IPS DF 4.7 (cell line): ENCODE measurements at regions not wholly inside any gene's neighbourhood (a gene's known extent, or its start where the extent isn't known, plus 50 kb on each side); places are given as distances from the start of the nearest gene placed in this dataset.
"Not testable (repeated sequence)": the region's sequence is repeated elsewhere in the genome, so short reads cannot be mapped to it uniquely, and the experiment has no call there.

Experiments
- DNase-seq: peaks from one replicate; pipeline ENCODE4 v3.0.0-alpha.2; 2013; ENCODE audit warnings: low spot score; ENCODE audit errors: extremely low read depth

DNA sequence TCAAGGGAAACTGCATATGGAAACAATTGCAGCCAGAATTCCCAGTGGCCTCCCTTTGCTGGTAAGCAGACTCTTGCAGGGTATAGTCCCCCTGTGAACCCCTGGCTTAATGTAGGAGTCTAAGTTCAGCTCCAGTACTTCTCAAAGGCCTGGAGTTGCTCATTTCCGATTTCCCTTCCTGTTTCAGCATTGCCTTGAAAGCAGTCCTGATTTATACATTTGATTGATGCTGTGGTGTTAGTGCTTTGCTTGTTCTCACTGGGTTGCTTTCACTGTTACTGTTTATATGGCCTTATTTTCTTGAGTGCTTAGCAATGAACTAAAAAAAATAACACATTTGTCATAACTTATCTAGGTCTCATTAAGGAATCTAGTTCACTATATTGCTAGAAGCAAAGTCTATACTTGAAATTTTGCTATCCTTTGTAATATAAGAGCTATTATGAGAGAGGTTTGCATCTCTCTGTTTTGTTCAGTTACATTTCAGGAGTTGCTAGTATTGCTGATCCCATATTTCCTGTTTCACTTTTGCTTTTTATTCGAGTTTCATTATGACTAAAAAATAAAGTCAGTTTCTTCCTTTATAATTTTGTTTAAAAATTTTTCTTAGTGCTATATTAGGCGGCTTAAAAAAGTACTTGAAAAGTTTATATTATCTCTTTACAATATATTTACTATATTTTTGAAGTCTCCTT is 122.4 kb upstream of the NMUR2 start:
- DNase-seq = no peak

GRCh38 chr5:152529440-152529839 is 124.4 kb upstream of the NMUR2 start:
- peak; percentile 49 for DNase-seq

GRCh38 chr5:152532714-152533113 is 127.6 kb upstream of the NMUR2 start:
- DNase-seq = peak; percentile 49

GRCh38 chr5:152534641-152535040 is 129.6 kb upstream of the NMUR2 start:
- no peak for DNase-seq

- DNase-seq = peak; percentile 28
Observed at GRCh38 chr5:152542741-152543140, 137.7 kb upstream of the NMUR2 start.

- DNase-seq = no peak
Observed at GRCh38 chr5:152546493-152546892, 141.4 kb upstream of the NMUR2 start.

- DNase-seq = no peak
Observed at GRCh38 chr5:152547202-152547601, 142.1 kb upstream of the NMUR2 start.

GRCh38 chr5:152549709-152550108 is 144.6 kb upstream of the NMUR2 start:
- DNase-seq = no peak

DNA sequence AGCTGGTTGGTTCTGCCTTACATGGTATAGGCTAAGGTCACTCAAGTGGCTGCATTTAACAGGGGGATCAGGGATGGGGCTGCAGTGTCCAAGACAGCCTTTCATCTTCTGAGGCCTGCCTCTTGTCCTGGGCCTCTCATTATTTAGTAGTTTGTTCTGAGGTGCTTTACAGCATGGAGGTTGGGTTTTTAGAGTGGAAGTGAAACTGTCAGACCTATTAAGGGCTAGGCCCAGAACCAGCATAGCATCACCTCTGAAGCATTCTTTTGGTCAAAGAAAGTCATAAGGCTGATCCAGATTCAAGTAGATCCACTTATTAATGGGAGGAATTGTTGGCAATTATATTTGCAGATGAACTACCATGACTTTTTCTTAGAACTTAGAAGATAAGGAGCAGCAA is 146.0 kb upstream of the NMUR2 start:
- DNase-seq = no peak

DNA sequence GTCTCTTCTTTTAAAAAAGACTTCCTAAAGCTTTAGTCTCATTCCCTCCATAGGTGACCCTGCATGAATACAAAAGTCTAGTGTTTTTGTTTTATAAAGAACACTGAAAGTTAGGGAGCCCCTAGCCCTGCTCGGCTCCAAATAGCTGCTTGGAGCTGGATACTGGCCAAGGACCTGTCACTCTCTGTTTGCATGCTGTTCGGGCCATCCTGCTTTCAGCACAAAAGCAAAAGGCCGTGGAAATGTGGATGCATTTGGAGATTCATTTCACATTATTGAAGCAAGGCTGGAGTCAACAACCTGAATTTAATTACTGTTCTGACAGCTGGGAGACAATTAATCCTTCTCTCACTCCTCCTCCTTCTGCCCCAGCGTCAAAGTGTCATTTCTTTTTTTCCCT is 151.7 kb upstream of the NMUR2 start:
- no peak for DNase-seq

- DNase-seq = peak; percentile 36
Observed at GRCh38 chr5:152560512-152561137, 155.5 kb upstream of the NMUR2 start.

- DNase-seq = no peak
Observed at GRCh38 chr5:152568016-152568415, 162.9 kb upstream of the NMUR2 start.

GRCh38 chr5:152572812-152573211 is 167.7 kb upstream of the NMUR2 start:
- no peak for DNase-seq

DNA sequence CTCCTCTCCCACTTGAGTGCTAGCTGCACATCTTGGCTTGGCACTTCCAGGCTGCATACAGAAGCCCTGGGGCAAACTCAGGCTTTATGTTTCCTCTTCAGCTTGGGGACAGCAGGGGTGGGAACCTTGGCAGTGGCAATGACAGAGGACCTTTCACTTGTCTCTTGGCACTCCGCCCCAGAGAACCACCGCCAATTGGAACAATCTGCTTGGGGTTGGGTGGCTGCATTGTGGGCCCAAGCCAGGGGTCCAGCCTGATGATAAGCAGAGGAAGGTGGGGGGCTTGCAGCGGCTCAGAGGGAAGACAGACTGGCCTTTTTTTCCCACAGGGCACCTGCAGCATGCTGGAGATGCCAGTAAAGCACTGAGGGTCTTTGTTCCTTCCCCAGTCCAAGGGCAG is 179.0 kb upstream of the NMUR2 start:
- DNase-seq = no peak

DNA sequence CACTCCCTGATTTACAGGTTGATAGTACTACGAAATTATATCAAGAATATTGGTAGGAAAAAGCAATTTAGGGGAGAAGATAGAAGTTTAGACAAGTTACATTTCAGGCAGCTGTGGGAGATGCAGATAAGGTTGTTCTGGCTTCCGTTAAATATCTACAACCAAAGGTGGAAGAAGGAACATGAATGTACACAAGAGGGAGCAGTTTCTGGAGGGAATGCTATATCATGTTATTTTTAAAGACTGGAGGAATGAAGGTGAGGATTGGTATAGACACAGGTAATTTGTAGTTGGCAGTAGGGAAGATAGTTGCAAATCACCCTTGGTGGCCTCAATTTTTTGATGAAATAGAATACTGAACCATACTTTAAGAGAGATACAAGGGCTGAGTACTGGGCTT is 187.3 kb upstream of the NMUR2 start:
- no peak for DNase-seq

- no peak for DNase-seq
Observed at GRCh38 chr5:152593388-152593787, 188.3 kb upstream of the NMUR2 start.

GRCh38 chr5:152595405-152595804 is 190.3 kb upstream of the NMUR2 start:
- DNase-seq = no peak

GRCh38 chr5:152599096-152599495 is 194.0 kb upstream of the NMUR2 start:
- DNase-seq = no peak

DNA sequence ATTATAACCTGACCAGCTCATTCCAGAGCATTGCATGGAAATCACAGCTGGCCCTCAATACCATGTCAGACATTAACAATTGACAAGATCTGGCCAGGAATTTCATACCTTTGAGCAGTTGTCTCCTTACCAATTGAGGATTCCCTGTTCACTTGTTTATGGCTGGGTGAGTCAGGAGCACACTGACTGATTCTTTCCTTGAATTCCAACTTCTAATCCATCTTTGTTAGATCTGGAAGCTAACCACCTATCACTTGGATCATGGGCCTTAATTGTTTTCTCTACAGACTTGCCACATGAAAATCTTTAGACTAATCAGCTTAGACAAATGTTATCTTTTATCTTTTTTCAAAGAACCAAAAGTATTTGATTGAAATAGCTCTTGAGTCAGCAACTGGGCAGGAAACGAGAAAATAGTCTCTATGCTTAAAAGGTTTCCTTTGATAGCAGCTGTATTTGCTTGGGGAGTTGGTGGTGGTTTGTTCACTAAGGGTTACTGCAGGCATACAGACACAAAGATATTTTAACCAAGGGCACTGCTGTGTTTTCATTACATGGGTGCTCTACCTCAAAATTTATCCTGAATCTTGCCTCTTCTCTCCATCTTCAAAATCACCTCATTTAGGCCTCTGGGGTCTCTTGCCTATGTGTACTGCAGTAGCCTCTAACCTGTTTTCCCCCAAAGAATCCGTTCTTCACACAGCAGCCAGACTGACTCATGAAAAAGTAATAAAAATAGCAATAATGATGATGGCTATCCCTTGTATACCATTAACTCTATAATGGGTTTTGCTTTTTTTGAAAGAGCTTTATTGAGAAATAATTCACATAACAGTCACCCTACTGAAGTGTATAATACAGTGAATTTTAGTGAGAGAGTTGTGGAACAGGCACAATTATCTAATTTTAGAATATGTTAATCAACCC is 197.0 kb upstream of the NMUR2 start:
- no peak for DNase-seq

DNA sequence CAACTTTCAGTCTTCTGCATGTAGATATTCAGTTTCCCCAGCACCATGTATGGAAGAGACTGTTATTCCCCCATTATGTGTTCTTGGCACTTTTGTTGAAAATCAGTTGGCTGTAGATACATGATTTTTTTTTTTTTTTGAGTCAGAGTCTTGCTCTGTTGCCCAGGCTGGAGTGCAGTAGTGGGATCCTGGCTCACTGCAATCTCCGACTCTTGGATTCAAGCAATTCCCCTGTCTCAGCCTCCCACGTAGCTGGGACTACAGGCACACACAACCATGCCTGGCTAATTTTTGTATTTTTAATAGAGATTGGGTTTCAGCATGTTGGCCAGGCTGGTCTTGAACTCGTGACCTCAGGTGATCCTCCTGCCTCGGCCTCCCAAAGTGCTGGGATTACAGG is 201.0 kb upstream of the NMUR2 start:
- not testable (repeated sequence) for DNase-seq

DNA sequence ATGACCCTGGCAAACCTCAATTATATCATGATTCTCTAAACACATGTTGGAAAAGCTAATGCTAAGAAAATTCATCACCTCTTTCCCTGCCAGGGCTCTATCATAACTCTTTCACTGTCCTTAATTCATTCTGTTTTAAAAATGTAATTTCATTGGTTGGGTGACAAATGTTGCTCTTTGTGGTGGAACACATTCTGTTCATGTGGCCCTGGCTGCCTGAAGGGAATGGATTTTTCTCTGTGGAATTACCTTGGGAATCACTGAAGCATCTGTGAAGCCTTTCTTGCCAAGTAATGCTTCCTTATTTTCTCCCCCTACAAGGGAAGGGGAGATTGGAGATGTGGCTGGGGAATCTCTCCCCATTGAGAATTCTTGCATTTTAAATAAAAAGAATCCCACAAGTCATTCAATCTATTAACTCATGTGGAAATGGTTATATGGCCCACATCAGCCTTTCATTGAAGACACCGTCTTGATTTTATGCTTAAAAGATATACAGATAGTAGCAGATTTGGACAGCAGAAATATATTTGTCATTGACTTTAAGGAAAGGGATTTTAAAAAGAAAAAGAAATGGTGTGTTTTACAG is 201.8 kb upstream of the NMUR2 start:
- no peak for DNase-seq
